H1 (cell line): ENCODE measurements at regions not wholly inside any gene's neighbourhood (a gene's known extent, or its start where the extent isn't known, plus 50 kb on each side); places are given as distances from the start of the nearest gene placed in this dataset.

ENCODE experiments used
- CTCF ChIA-PET: fragments of 300-600 bp; sonication (Branson Sonifier 250); formaldehyde crosslinking; loops from one replicate; lab custom pipeline; 2021; ENCODE audit not compliant: partially characterized antibody; lab: Charles Lee
- POLR2A ChIA-PET: fragments of 300-600 bp; sonication (Branson Sonifier 250); formaldehyde crosslinking; loops from one replicate; lab custom pipeline; 2021; ENCODE audit warnings: inconsistent platforms; ENCODE audit not compliant: partially characterized antibody; lab: Charles Lee
- DNase-seq, 2 experiments: peaks; one replicate each; pipeline versions ENCODE4 v3.0.0 to v3.0.0-alpha.2; 2010 to 2022; ENCODE audit warnings: low spot score in 2 of 2, low read depth in 1 of 2, mixed read lengths in 1 of 2
- FAIRE-seq: peaks from 2 replicates; lab custom pipeline; 2011; peaks lifted over from hg19 to GRCh38; lab: Jason Lieb, UNC
- H2AFZ ChIP-seq: 2 replicates; pipeline ENCODE4 v1.8.1; 2012; ENCODE audit warnings: low read length, inconsistent platforms
- H2AK5ac ChIP-seq: 2 replicates; pipeline ENCODE4 v1.6.1; 2013; ENCODE audit warnings: low read depth, low read length
- H2BK120ac ChIP-seq: replicated peaks from 2 replicates; pipeline ENCODE3; 2013; ENCODE audit warnings: low read depth, low read length, inconsistent platforms
- H2BK12ac ChIP-seq: 2 replicates; pipeline ENCODE4 v1.6.1; 2013; ENCODE audit warnings: low read depth, low read length
- H2BK15ac ChIP-seq: 2 replicates; pipeline ENCODE4 v1.6.1; 2013; ENCODE audit warnings: low read length
- H2BK20ac ChIP-seq: 2 replicates; pipeline ENCODE4 v1.6.1; 2013; ENCODE audit warnings: low read length
- H2BK5ac ChIP-seq: 2 replicates; pipeline ENCODE4 v1.6.1; 2013; ENCODE audit warnings: low read depth, low read length
- H3K14ac ChIP-seq: 2 replicates; pipeline ENCODE4 v1.6.1; 2013; ENCODE audit warnings: inconsistent platforms; ENCODE audit not compliant: insufficient read length
- H3K18ac ChIP-seq: 2 replicates; pipeline ENCODE4 v1.6.1; 2013; ENCODE audit warnings: low read length; ENCODE audit errors: extremely low read depth
- H3K23ac ChIP-seq: 2 replicates; pipeline ENCODE4 v1.6.1; 2013; ENCODE audit warnings: inconsistent platforms; ENCODE audit not compliant: insufficient read length
- H3K23me2 ChIP-seq: 2 replicates; pipeline ENCODE4 v1.6.1; 2013; ENCODE audit warnings: low read depth, low read length
- H3K27ac ChIP-seq: 2 replicates; pipeline ENCODE4 v1.6.1; 2011; ENCODE audit warnings: low read depth, low read length, inconsistent platforms
- H3K27me3 ChIP-seq, 4 experiments: replicated peaks in 1 of 4; 1 replicate in 1 of 4; 2 replicates in 3 of 4; pipeline versions ENCODE4 v1.6.1 to v1.8.1; 2011 to 2013; ENCODE audit warnings: low read length in 3 of 4, mild to moderate bottlenecking in 3 of 4, inconsistent platforms in 2 of 4, mixed read lengths in 2 of 4, moderate library complexity in 1 of 4; ENCODE audit not compliant: control insufficient read depth in 3 of 4, insufficient read depth in 3 of 4; ENCODE audit errors: extremely low read depth in 1 of 4
- H3K36me3 ChIP-seq, 4 experiments: 2 replicates each; pipeline versions ENCODE4 v1.6.1 to v1.8.1; 2011 to 2013; ENCODE audit warnings: mild to moderate bottlenecking in 4 of 4, low read length in 3 of 4, moderate library complexity in 2 of 4, control low read depth in 1 of 4, inconsistent platforms in 1 of 4; ENCODE audit not compliant: insufficient read depth in 4 of 4, control insufficient read depth in 2 of 4
- H3K4ac ChIP-seq: replicated peaks from 2 replicates; pipeline ENCODE3; 2013; ENCODE audit warnings: low read length, low read depth, mixed read lengths, inconsistent platforms; ENCODE audit not compliant: insufficient read length
- H3K4me1 ChIP-seq, 4 experiments: replicated peaks in 1 of 4; 1 replicate in 1 of 4; 2 replicates in 3 of 4; pipeline versions ENCODE4 v1.6.1 to v1.8.1; 2011 to 2013; ENCODE audit warnings: low read length in 3 of 4, inconsistent platforms in 2 of 4, mixed read lengths in 1 of 4; ENCODE audit not compliant: insufficient read depth in 4 of 4, control insufficient read depth in 3 of 4
- H3K4me2 ChIP-seq, 2 experiments: 2 replicates each; pipeline versions ENCODE4 v1.6.1 to v1.8.1; 2011 to 2013; ENCODE audit warnings: low read depth in 2 of 2, low read length in 2 of 2, control low read depth in 1 of 2, inconsistent platforms in 1 of 2, mild to moderate bottlenecking in 1 of 2; ENCODE audit not compliant: insufficient read depth in 1 of 2
- H3K4me3 ChIP-seq, 4 experiments: fragments of 200-600, 300-600 bp in 1 of 4; sonication (generic), shearing (Covaris generic), sonication (Bioruptor Twin) in 1 of 4; 2 replicates each; pipeline versions ENCODE4 v1.5.1 to v1.8.1; 2011 to 2016; ENCODE audit warnings: low read length in 4 of 4, low read depth in 3 of 4, control low read depth in 2 of 4, inconsistent platforms in 2 of 4, mild to moderate bottlenecking in 2 of 4, mixed read lengths in 1 of 4, moderate library complexity in 1 of 4; ENCODE audit not compliant: insufficient read depth in 2 of 4; ENCODE audit errors: extremely low read depth in 1 of 4
- H3K56ac ChIP-seq: replicated peaks from 2 replicates; pipeline ENCODE3; 2013; ENCODE audit warnings: low read depth, mild to moderate bottlenecking, mixed read lengths, low read length, inconsistent platforms; ENCODE audit not compliant: insufficient read length
- H3K79me1 ChIP-seq: 2 replicates; pipeline ENCODE4 v1.6.1; 2013; ENCODE audit warnings: low read depth, low read length, control low read depth
- H3K79me2 ChIP-seq, 2 experiments: 2 replicates each; pipeline versions ENCODE4 v1.6.1 to v1.8.1; 2012 to 2013; ENCODE audit warnings: low read length in 2 of 2, mild to moderate bottlenecking in 2 of 2, inconsistent platforms in 1 of 2; ENCODE audit not compliant: insufficient read depth in 2 of 2, control insufficient read depth in 1 of 2
- H3K9ac ChIP-seq, 4 experiments: replicated peaks in 1 of 4; 1 replicate in 1 of 4; 2 replicates in 3 of 4; pipeline versions ENCODE4 v1.6.1 to v1.8.1; 2011 to 2013; ENCODE audit warnings: low read depth in 3 of 4, low read length in 3 of 4, control low read depth in 2 of 4, mild to moderate bottlenecking in 2 of 4, moderate library complexity in 2 of 4, inconsistent platforms in 1 of 4; ENCODE audit errors: extremely low read depth in 1 of 4
- H3K9me3 ChIP-seq, 2 experiments: 2 replicates each; pipeline versions ENCODE4 v1.6.1 to v1.8.1; 2012 to 2013; ENCODE audit warnings: mild to moderate bottlenecking in 2 of 2, moderate library complexity in 2 of 2, control low read depth in 1 of 2, inconsistent platforms in 1 of 2, low read depth in 1 of 2, low read length in 1 of 2, mixed read lengths in 1 of 2; ENCODE audit not compliant: insufficient read depth in 2 of 2
- H4K20me1 ChIP-seq, 2 experiments: replicated peaks in 1 of 2; 2 replicates each; pipeline versions ENCODE3 to v1.8.1; 2011 to 2013; ENCODE audit warnings: inconsistent platforms in 2 of 2, low read length in 2 of 2, mild to moderate bottlenecking in 1 of 2; ENCODE audit not compliant: insufficient read depth in 2 of 2, control insufficient read depth in 1 of 2
- H4K5ac ChIP-seq: 2 replicates; pipeline ENCODE4 v1.6.1; 2013; ENCODE audit warnings: low read length, low read depth, mixed read lengths, inconsistent platforms; ENCODE audit not compliant: insufficient read length
- H4K8ac ChIP-seq: 2 replicates; pipeline ENCODE4 v1.8.0; 2013; ENCODE audit warnings: mild to moderate bottlenecking, moderate library complexity, low read length, inconsistent platforms; ENCODE audit not compliant: insufficient read depth; ENCODE audit errors: extremely low read depth
- H4K91ac ChIP-seq: replicated peaks from 2 replicates; pipeline ENCODE3; 2013; ENCODE audit warnings: low read length, mixed read lengths, inconsistent platforms; ENCODE audit not compliant: insufficient read length
- BCL11A ChIP-seq, 2 experiments: IDR thresholded peaks; one replicate each; pipeline ENCODE4 v1.6.1; 2011; ENCODE audit warnings: low read depth in 2 of 2, low read length in 2 of 2, mild to moderate bottlenecking in 2 of 2
- CBX8 ChIP-seq: fragments of 300-800, 300-1000 bp; sonication (generic); IDR thresholded peaks from 2 replicates; pipeline ENCODE4 v1.7.1; 2016; ENCODE audit warnings: low read depth, low read length, borderline replicate concordance
- CHD2 ChIP-seq: IDR thresholded peaks from 2 replicates; pipeline ENCODE4 v1.6.1; 2012; ENCODE audit warnings: low read length, improper control_type of control experiment
- EGR1 ChIP-seq: IDR thresholded peaks from 2 replicates; pipeline ENCODE4 v1.6.1; 2011; ENCODE audit warnings: low read depth, low read length, borderline replicate concordance
- FOSL1 ChIP-seq: IDR thresholded peaks from 2 replicates; pipeline ENCODE4 v1.6.1; 2011; ENCODE audit warnings: mild to moderate bottlenecking, low read depth, low read length, moderate library complexity; ENCODE audit not compliant: insufficient read depth
- KDM4A ChIP-seq: IDR thresholded peaks from one replicate; pipeline ENCODE4 v1.7.1; 2012; ENCODE audit warnings: low read depth, mild to moderate bottlenecking, moderate library complexity, low read length, inconsistent platforms; ENCODE audit not compliant: severe bottlenecking
- POU5F1 ChIP-seq: IDR thresholded peaks from 2 replicates; pipeline ENCODE4 v1.6.1; 2011; ENCODE audit warnings: low read depth, mild to moderate bottlenecking, low read length, moderate library complexity
- RXRA ChIP-seq: IDR thresholded peaks from 2 replicates; pipeline ENCODE4 v1.6.1; 2011; ENCODE audit warnings: low read depth, mild to moderate bottlenecking, low read length, moderate library complexity; ENCODE audit not compliant: insufficient read depth
- SAP30 ChIP-seq: fragments of 300-600 bp; sonication (generic); IDR thresholded peaks from 2 replicates; pipeline ENCODE4 v1.7.1; 2012; ENCODE audit warnings: low read length, moderate library complexity, mild to moderate bottlenecking, inconsistent platforms; ENCODE audit not compliant: insufficient read depth, insufficient replicate concordance
- TBP ChIP-seq: IDR thresholded peaks from 2 replicates; pipeline ENCODE4 v1.6.1; 2011; ENCODE audit warnings: low read depth, low read length, improper control_type of control experiment
- TEAD4 ChIP-seq: IDR thresholded peaks from 2 replicates; pipeline ENCODE4 v1.6.1; 2012; ENCODE audit warnings: low read depth, low read length, inconsistent platforms, mixed read lengths
- YY1 ChIP-seq: IDR thresholded peaks from 2 replicates; pipeline ENCODE4 v1.6.1; 2011; ENCODE audit warnings: low read depth, mild to moderate bottlenecking, low read length
- WGBS, 2 experiments: shearing (Covaris generic) in 1 of 2; methylation state at CpG; one replicate each; pipeline versions ENCODE4 v1.1.6 to v1.1.7; 2013 to 2015; ENCODE audit warnings: low lambda C conversion rate in 2 of 2, mixed read lengths in 2 of 2, inconsistent platforms in 1 of 2, low coverage in 1 of 2, missing lambda C conversion rate in 1 of 2; ENCODE audit not compliant: insufficient replicate concordance in 2 of 2, insufficient coverage in 1 of 2, insufficient read length in 1 of 2; ENCODE audit errors: extremely low coverage in 1 of 2, missing lambda C conversion rate in 1 of 2; 5-methylcytosine and 5-hydroxymethylcytosine counted together
- TF ChIP-seq, protein P1 (sequence below): IDR thresholded peaks from 2 replicates; pipeline ENCODE4 v1.6.1; 2012; ENCODE audit warnings: inconsistent platforms
- TF ChIP-seq, protein P2 (sequence below): IDR thresholded peaks from 2 replicates; pipeline ENCODE4 v1.6.1; 2012; ENCODE audit warnings: low read length, inconsistent platforms

DNA sequence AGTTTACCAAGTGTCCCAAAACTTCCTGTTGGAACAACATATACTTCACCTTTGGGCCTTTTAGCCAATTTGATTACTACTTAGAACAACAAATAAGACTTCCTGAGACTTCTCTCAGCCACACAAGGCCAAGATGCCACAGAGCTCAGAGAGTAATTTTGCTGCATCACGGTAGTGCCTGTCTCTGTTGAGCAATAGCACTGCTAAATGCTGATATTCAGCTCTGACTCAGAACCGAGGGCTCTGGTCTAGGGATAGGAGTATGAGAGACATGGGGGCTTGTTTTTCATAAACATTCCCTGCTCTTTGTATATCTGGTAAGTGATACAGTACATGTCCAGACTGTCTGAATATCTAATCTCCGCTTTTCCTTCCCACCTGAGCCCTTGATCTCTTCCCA, 260.4 kb upstream of the ARHGAP20 start:
- Histone ChIP-seq H3K36me3 (no peaks in the 10 kb centered on the region), H3K27me3 (no peaks in the 10 kb centered on the region), H3K9ac (no peak overlapping the region), H3K79me1 (no peaks in the 10 kb centered on the region), H4K5ac (no peak overlapping the region), H2BK15ac (no peak overlapping the region), H2BK5ac (no peak overlapping the region), H2BK20ac (no peak overlapping the region), H4K20me1 (no peaks in the 10 kb centered on the region), H3K23ac (no peak overlapping the region), H3K4me3 (no peak overlapping the region), H3K4me2 (no peak overlapping the region), H3K79me2 (no peaks in the 10 kb centered on the region), H3K27ac (no peak overlapping the region), H3K18ac (no peak overlapping the region), H3K23me2 (no peaks in the 10 kb centered on the region), H4K8ac (no peak overlapping the region), H4K91ac (no peak overlapping the region), H2BK120ac (no peak overlapping the region), H3K14ac (no peak overlapping the region), H2AK5ac (no peak overlapping the region), H3K4ac (no peak overlapping the region), H3K9me3 (no peaks in the 10 kb centered on the region), H3K4me1 (no peaks in the 10 kb centered on the region), H2AFZ (0 out of 2 replicates have a peak overlapping the region, but pooled peaks have one; percentile 53), H3K56ac (no peak overlapping the region), H2BK12ac (no peak overlapping the region)
- FAIRE-seq (no peak), DNase-seq (no peak)
- WGBS, 2 experiments: 94% methylated on average over 3 of the region's 3 CpGs; no CpG with 5 or more reads in 1 of the 2 experiments
- POLR2A ChIA-PET: no interaction called here
- CTCF ChIA-PET: no interaction called here
- TF ChIP-seq EGR1 (no peak), RXRA (no peak), FOSL1 (no peak), TEAD4 (no peak), POU5F1 (no peak), KDM4A (no peak), SAP30 (no peak), BCL11A (IDR thresholded peaks at IDR 0.05; ENCODE audit: low read depth in 2 of 2, low read length in 2 of 2) (no peak), TBP (no peak), CBX8 (no peak), CHD2 (no peak), YY1 (no peak)
- TF ChIP-seq, protein P1, sequence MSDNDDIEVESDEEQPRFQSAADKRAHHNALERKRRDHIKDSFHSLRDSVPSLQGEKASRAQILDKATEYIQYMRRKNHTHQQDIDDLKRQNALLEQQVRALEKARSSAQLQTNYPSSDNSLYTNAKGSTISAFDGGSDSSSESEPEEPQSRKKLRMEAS: no peak
- TF ChIP-seq, protein P2, sequence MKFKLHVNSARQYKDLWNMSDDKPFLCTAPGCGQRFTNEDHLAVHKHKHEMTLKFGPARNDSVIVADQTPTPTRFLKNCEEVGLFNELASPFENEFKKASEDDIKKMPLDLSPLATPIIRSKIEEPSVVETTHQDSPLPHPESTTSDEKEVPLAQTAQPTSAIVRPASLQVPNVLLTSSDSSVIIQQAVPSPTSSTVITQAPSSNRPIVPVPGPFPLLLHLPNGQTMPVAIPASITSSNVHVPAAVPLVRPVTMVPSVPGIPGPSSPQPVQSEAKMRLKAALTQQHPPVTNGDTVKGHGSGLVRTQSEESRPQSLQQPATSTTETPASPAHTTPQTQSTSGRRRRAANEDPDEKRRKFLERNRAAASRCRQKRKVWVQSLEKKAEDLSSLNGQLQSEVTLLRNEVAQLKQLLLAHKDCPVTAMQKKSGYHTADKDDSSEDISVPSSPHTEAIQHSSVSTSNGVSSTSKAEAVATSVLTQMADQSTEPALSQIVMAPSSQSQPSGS: no peak
